Motor neuron (in vitro differentiated cells): ENCODE measurements at regions not wholly inside any gene's neighbourhood (a gene's known extent, or its start where the extent isn't known, plus 50 kb on each side); places are given as distances from the start of the nearest gene placed in this dataset.
"Not testable (repeated sequence)": the region's sequence is repeated elsewhere in the genome, so short reads cannot be mapped to it uniquely, and the experiment has no call there.

Experiments used
- ATAC-seq, 8 experiments: fragments of 200-7000 bp; cut with Tn5 transposase; replicated peaks in 6 of 8; 2 replicates each; pipeline ENCODE4 v1.8.0; 2021; ENCODE audit warnings: mild to moderate bottlenecking in 8 of 8, moderate library complexity in 8 of 8
- H3K27ac ChIP-seq, 2 donors: fragments of 250-450 bp; sonication (Bioruptor Pico); 2 replicates each; pipeline ENCODE4 v1.9.0; 2021; ENCODE audit warnings: antibody characterized with exemption in 2 of 2, mild to moderate bottlenecking in 2 of 2, moderate library complexity in 1 of 2
- H3K4me1 ChIP-seq, 2 donors: fragments of 250-450 bp; sonication (Bioruptor Pico); replicated peaks in 1 of 2; 2 replicates each; pipeline ENCODE4 v1.6.1; 2021; ENCODE audit warnings: antibody characterized with exemption in 2 of 2, mild to moderate bottlenecking in 2 of 2, moderate library complexity in 1 of 2
- H3K4me3 ChIP-seq, 5 donors: fragments of 250-450 bp; sonication (Bioruptor Pico); 2 replicates each; pipeline ENCODE4 v1.9.0; 2021; ENCODE audit warnings: antibody characterized with exemption in 5 of 5, mild to moderate bottlenecking in 5 of 5, moderate library complexity in 4 of 5
- WGBS, 10 experiments: fragments of 450-650 bp; shearing (Covaris generic); methylation state at CpG; one replicate each; pipeline ENCODE4 v1.0.0; 2022; 5-methylcytosine and 5-hydroxymethylcytosine counted together
- in situ Hi-C, 9 experiments: fragments of 400-800 bp; cut with MboI; loops; one replicate each; pipeline ENCODE4 v1.15.0; 2021; ENCODE audit warnings: low sequenced_read_pairs in 9 of 9, low pct_unique_long_range_greater_than_20kb in 2 of 9; ENCODE audit not compliant: unreplicated experiment in 9 of 9

- 0 to 67% (median 50%) methylated on average over 1 of the region's 1 CpG; no CpG with 5 or more reads in 7 of the 10 experiments for WGBS, 10 experiments
- Histone ChIP-seq H3K27ac (no peak overlapping the region), H3K4me1 (no peaks in the 10 kb centered on the region), H3K4me3 (no peak overlapping the region)
- no peak for ATAC-seq
- in situ Hi-C loops, result no loop called here
Measured at GRCh38 chrX:78822157-78822690, 74.7 kb downstream of the LPAR4 start.

GRCh38 chrX:78831523-78831922, 84.0 kb downstream of the LPAR4 start:
- no peak overlapping the region for H3K27ac ChIP-seq
- ATAC-seq, result no peak
- no peak overlapping the region for H3K4me3 ChIP-seq
- WGBS, 10 experiments, result 0 to 100% (median 19%) methylated on average over 1 to 3 of the region's 3 CpGs; no CpG with 5 or more reads in 4 of the 10 experiments
- in situ Hi-C loops, result no loop called here
- no peaks in the 10 kb centered on the region for H3K4me1 ChIP-seq

- peak in 4 of 8 experiments; percentile 30 to 85 (median 44) for ATAC-seq
- no peak overlapping the region for H3K4me3 ChIP-seq
Measured at GRCh38 chrX:78838709-78839108, 91.2 kb downstream of the LPAR4 start.

GRCh38 chrX:78839711-78840110, 92.2 kb downstream of the LPAR4 start:
- no peak overlapping the region for H3K4me3 ChIP-seq
- WGBS, 10 experiments, result 16 to 100% (median 25%) methylated on average over 2 of the region's 2 CpGs; no CpG with 5 or more reads in 7 of the 10 experiments
- no peak overlapping the region for H3K27ac ChIP-seq
- no peak for ATAC-seq
- in situ Hi-C loops, result no loop called here
- no peaks in the 10 kb centered on the region for H3K4me1 ChIP-seq

More at GRCh38 chrX:78838709-78839108, 91.2 kb downstream of the LPAR4 start:
- no peak overlapping the region for H3K27ac ChIP-seq
- no peaks in the 10 kb centered on the region for H3K4me1 ChIP-seq
- in situ Hi-C loops, result no loop called here

- H3K4me1 ChIP-seq, ATAC-seq, H3K27ac ChIP-seq, H3K4me3 ChIP-seq, in situ Hi-C loops: not testable (repeated sequence)
- 28 to 100% (median 83%) methylated on average over 1 to 6 of the region's 6 CpGs; no CpG with 5 or more reads in 6 of the 10 experiments for whole genome bisulfite sequencing, 10 experiments
Measured at GRCh38 chrX:78844218-78844617, 96.7 kb downstream of the LPAR4 start.

- WGBS, 10 experiments, result 50 to 75% methylated on average over 1 to 3 of the region's 3 CpGs; no CpG with 5 or more reads in 8 of the 10 experiments
- H3K4me1 ChIP-seq, in situ Hi-C loops, H3K27ac ChIP-seq, ATAC-seq, H3K4me3 ChIP-seq: not testable (repeated sequence)
Measured at GRCh38 chrX:78881248-78881647, 63.9 kb upstream of the P2RY10 start.

GRCh38 chrX:78886550-78886949, 58.6 kb upstream of the P2RY10 start:
- no peaks in the 10 kb centered on the region for H3K4me1 ChIP-seq
- WGBS, 10 experiments, result 0 to 80% (median 28%) methylated on average over 1 to 5 of the region's 5 CpGs; no CpG with 5 or more reads in 5 of the 10 experiments
- ATAC-seq, result peak in 1 of 8 experiments; percentile 69
- in situ Hi-C loops, result no loop called here
- H3K4me3 ChIP-seq, result no peak overlapping the region
- no peak overlapping the region for H3K27ac ChIP-seq
